Hematopoietic multipotent progenitor cell treated with erythropoietin and hydrocortisone succinate and interleukin-3 and kit ligand, for 4 days (in vitro differentiated cells): ENCODE measurements at regions not wholly inside any gene's neighbourhood (a gene's known extent, or its start where the extent isn't known, plus 50 kb on each side); places are given as distances from the start of the nearest gene placed in this dataset.

ENCODE experiments used
- DNase-seq: peaks from one replicate; pipeline ENCODE4 v3.0.0-alpha.2; 2015

- DNase-seq, result no peak
These were observed 69.3 kb upstream of the BLCAP start for GRCh38 chr20:37596890-37597536.

- DNase-seq, result no peak
These were observed 68.5 kb upstream of the BLCAP start for GRCh38 chr20:37596168-37596567.

GRCh38 chr20:37593710-37594109 lies 66.0 kb upstream of the BLCAP start:
- no peak for DNase-seq

- DNase-seq, result no peak
These were observed 63.3 kb upstream of the BLCAP start for GRCh38 chr20:37590938-37591490.

GRCh38 chr20:37586078-37586477 lies 58.4 kb upstream of the BLCAP start:
- no peak for DNase-seq

GRCh38 chr20:37584238-37584807 lies 56.6 kb upstream of the BLCAP start:
- no peak for DNase-seq

GRCh38 chr20:37581246-37581645 lies 53.6 kb upstream of the BLCAP start:
- no peak for DNase-seq

- DNase-seq, result no peak
These were observed 52.4 kb upstream of the BLCAP start for GRCh38 chr20:37580069-37580468.

- no peak for DNase-seq
These were observed 51.4 kb upstream of the BLCAP start for GRCh38 chr20:37579106-37579505.

- DNase-seq, result no peak
These were observed 50.3 kb upstream of the BLCAP start for GRCh38 chr20:37577981-37578380.
